HEK293 (cell line): ENCODE measurements at regions not wholly inside any gene's neighbourhood (a gene's known extent, or its start where the extent isn't known, plus 50 kb on each side); places are given as distances from the start of the nearest gene placed in this dataset.

Source experiments
- MYNN ChIP-seq: fragments of 450-650 bp; formaldehyde crosslinking; IDR thresholded peaks from 2 replicates; pipeline ENCODE4 v1.5.1; 2016; ENCODE audit warnings: missing biosample characterization, missing genetic modification characterization, borderline replicate concordance
- REST ChIP-seq: fragments of 450-650 bp; formaldehyde crosslinking; IDR thresholded peaks from 2 replicates; pipeline ENCODE4 v1.5.1; 2016; ENCODE audit warnings: missing biosample characterization, missing genetic modification characterization
- SP2 ChIP-seq: fragments of 450-650 bp; formaldehyde crosslinking; IDR thresholded peaks from 2 replicates; pipeline ENCODE4 v1.5.1; 2016; ENCODE audit warnings: missing biosample characterization, missing genetic modification characterization
- ZBTB8A ChIP-seq: fragments of 450-650 bp; formaldehyde crosslinking; IDR thresholded peaks from 2 replicates; pipeline ENCODE4 v1.5.1; 2016; ENCODE audit warnings: missing biosample characterization, missing genetic modification characterization
- ZFP3 ChIP-seq: fragments of 450-650 bp; formaldehyde crosslinking; IDR thresholded peaks from 2 replicates; pipeline ENCODE4 v1.5.1; 2016; ENCODE audit warnings: low read depth, missing biosample characterization, missing genetic modification characterization
- ZNF140 ChIP-seq: fragments of 450-650 bp; formaldehyde crosslinking; IDR thresholded peaks from 2 replicates; pipeline ENCODE4 v1.5.1; 2016; ENCODE audit warnings: missing biosample characterization, missing genetic modification characterization
- ZNF148 ChIP-seq: fragments of 450-650 bp; formaldehyde crosslinking; IDR thresholded peaks from 2 replicates; pipeline ENCODE4 v1.5.0; 2017; ENCODE audit warnings: missing biosample characterization, missing genetic modification characterization, borderline replicate concordance
- ZNF24 ChIP-seq: fragments of 450-650 bp; formaldehyde crosslinking; IDR thresholded peaks from 2 replicates; pipeline ENCODE4 v1.5.1; 2016; ENCODE audit warnings: missing biosample characterization, missing genetic modification characterization
- ZNF548 ChIP-seq: fragments of 450-650 bp; formaldehyde crosslinking; IDR thresholded peaks from 2 replicates; pipeline ENCODE4 v1.5.1; 2016; ENCODE audit warnings: missing biosample characterization, missing genetic modification characterization
- ZNF549 ChIP-seq: fragments of 450-650 bp; IDR thresholded peaks from 2 replicates; pipeline ENCODE4 v1.5.1; 2018; ENCODE audit warnings: missing biosample characterization, missing genetic modification characterization, mild to moderate bottlenecking, inconsistent platforms, moderate library complexity

- TF ChIP-seq ZNF549 (tag by site-specific recombination) (no peak), ZFP3 (tag by site-specific recombination) (no peak), REST (tag by site-specific recombination) (no peak), SP2 (no peak), ZBTB8A (no peak), ZNF24 (tag by site-specific recombination) (no peak), ZNF548 (tag by site-specific recombination) (no peak), ZNF148 (tag by site-specific recombination) (no peak), ZNF140 (tag by site-specific recombination) (no peak), MYNN (tag by site-specific recombination) (no peak)
Observed at GRCh38 chr5:2508514-2508913, 243.0 kb downstream of the IRX2 start.
